SK-N-MC (cell line): ENCODE measurements at regions not wholly inside any gene's neighbourhood (a gene's known extent, or its start where the extent isn't known, plus 50 kb on each side); places are given as distances from the start of the nearest gene placed in this dataset.

Source experiments
- DNase-seq: peaks from one replicate; pipeline ENCODE4 v3.0.0-alpha.2; 2011; ENCODE audit warnings: low read depth, low spot score
- H3K27ac ChIP-seq: fragments of 200-600 bp; sonication (generic); 2 replicates; pipeline ENCODE4 v1.5.1; 2016; ENCODE audit warnings: mixed run types
- H3K36me3 ChIP-seq: fragments of 200-600 bp; sonication (generic); 2 replicates; pipeline ENCODE4 v1.6.1; 2017; ENCODE audit warnings: antibody characterized with exemption, low read length, mixed read lengths; ENCODE audit not compliant: insufficient read depth
- H3K4me3 ChIP-seq: fragments of 200-600 bp; sonication (generic); 2 replicates; pipeline ENCODE4 v1.5.1; 2016
- H3K9ac ChIP-seq: fragments of 200-600 bp; sonication (generic); 2 replicates; pipeline ENCODE4 v1.8.0; 2017; ENCODE audit warnings: mixed run types, mixed read lengths; ENCODE audit not compliant: insufficient read length
- H3K9me3 ChIP-seq: fragments of 200-600 bp; sonication (generic); 2 replicates; pipeline ENCODE4 v1.6.1; 2017; ENCODE audit warnings: low read depth, mild to moderate bottlenecking, antibody characterized with exemption, low read length, moderate library complexity, mixed read lengths
- EZH2 ChIP-seq: fragments of 200-600 bp; sonication (generic); IDR thresholded peaks from one replicate; pipeline ENCODE4 v1.6.1; 2017; ENCODE audit warnings: antibody characterized with exemption
- FOXP2 ChIP-seq: optimal IDR thresholded peaks from 2 replicates; pipeline ENCODE3; 2011; ENCODE audit warnings: mild to moderate bottlenecking, moderate library complexity; ENCODE audit not compliant: insufficient read depth; ENCODE audit errors: extremely low read length, control extremely low read depth
- POLR2AphosphoS5 ChIP-seq: IDR thresholded peaks from 2 replicates; pipeline ENCODE4 v1.6.1; 2012; ENCODE audit warnings: mild to moderate bottlenecking, low read depth, low read length, borderline replicate concordance

GRCh38 chr16:82533189-82533588 is 93.6 kb upstream of the CDH13 start:
- TF ChIP-seq POLR2AphosphoS5: no peak
- no peak for TF ChIP-seq FOXP2
- TF ChIP-seq EZH2: no peak
- Histone ChIP-seq H3K27ac (no peak overlapping the region), H3K9me3 (no peaks in the 10 kb centered on the region), H3K4me3 (no peak overlapping the region), H3K9ac (no peak overlapping the region), H3K36me3 (no peaks in the 10 kb centered on the region)
- no peak for DNase-seq

- DNase-seq: no peak
- Histone ChIP-seq H3K36me3 (no peaks in the 10 kb centered on the region), H3K9me3 (no peaks in the 10 kb centered on the region), H3K27ac (no peak overlapping the region), H3K4me3 (no peak overlapping the region), H3K9ac (no peak overlapping the region)
- TF ChIP-seq POLR2AphosphoS5 (no peak), EZH2 (no peak), FOXP2 (no peak)
Observed at GRCh38 chr16:82530883-82531282, 95.9 kb upstream of the CDH13 start.

GRCh38 chr16:82527101-82527500 is 99.7 kb upstream of the CDH13 start:
- no peaks in the 10 kb centered on the region for H3K36me3 ChIP-seq
- H3K27ac ChIP-seq: no peak overlapping the region
- no peak overlapping the region for H3K9ac ChIP-seq
- TF ChIP-seq EZH2 (no peak), POLR2AphosphoS5 (no peak), FOXP2 (no peak)
- H3K4me3 ChIP-seq: no peak overlapping the region
- DNase-seq: no peak
- no peaks in the 10 kb centered on the region for H3K9me3 ChIP-seq

GRCh38 chr16:82524976-82525375 is 101.8 kb upstream of the CDH13 start:
- Histone ChIP-seq H3K9me3 (no peaks in the 10 kb centered on the region), H3K36me3 (no peaks in the 10 kb centered on the region), H3K27ac (no peak overlapping the region), H3K9ac (no peak overlapping the region), H3K4me3 (no peak overlapping the region)
- no peak for TF ChIP-seq EZH2
- no peak for TF ChIP-seq FOXP2
- no peak for TF ChIP-seq POLR2AphosphoS5
- DNase-seq: no peak

- Histone ChIP-seq H3K4me3 (no peak overlapping the region), H3K9me3 (no peaks in the 10 kb centered on the region), H3K9ac (no peak overlapping the region), H3K36me3 (no peaks in the 10 kb centered on the region), H3K27ac (no peak overlapping the region)
- TF ChIP-seq EZH2 (no peak), FOXP2 (no peak), POLR2AphosphoS5 (no peak)
- no peak for DNase-seq
Observed at GRCh38 chr16:82523815-82524214, 103.0 kb upstream of the CDH13 start.

GRCh38 chr16:82522026-82522425 is 104.7 kb upstream of the CDH13 start:
- Histone ChIP-seq H3K4me3 (no peak overlapping the region), H3K9ac (no peak overlapping the region), H3K36me3 (no peaks in the 10 kb centered on the region), H3K9me3 (no peaks in the 10 kb centered on the region), H3K27ac (no peak overlapping the region)
- no peak for TF ChIP-seq POLR2AphosphoS5
- TF ChIP-seq EZH2: no peak
- no peak for DNase-seq

GRCh38 chr16:82518811-82519210 is 108.0 kb upstream of the CDH13 start:
- no peaks in the 10 kb centered on the region for H3K36me3 ChIP-seq
- H3K27ac ChIP-seq: no peak overlapping the region
- DNase-seq: no peak
- TF ChIP-seq POLR2AphosphoS5: no peak
- TF ChIP-seq FOXP2: no peak
- TF ChIP-seq EZH2: no peak
- no peak overlapping the region for H3K4me3 ChIP-seq
- no peak overlapping the region for H3K9ac ChIP-seq
- no peaks in the 10 kb centered on the region for H3K9me3 ChIP-seq

- Histone ChIP-seq H3K36me3 (no peaks in the 10 kb centered on the region), H3K4me3 (no peak overlapping the region), H3K9ac (no peak overlapping the region), H3K9me3 (no peaks in the 10 kb centered on the region), H3K27ac (no peak overlapping the region)
- TF ChIP-seq POLR2AphosphoS5 (no peak), FOXP2 (no peak), EZH2 (no peak)
- DNase-seq: no peak
Observed at GRCh38 chr16:82514262-82514661, 112.5 kb upstream of the CDH13 start.

GRCh38 chr16:82510789-82511305 is 115.9 kb upstream of the CDH13 start:
- no peaks in the 10 kb centered on the region for H3K9me3 ChIP-seq
- no peak overlapping the region for H3K4me3 ChIP-seq
- no peak for TF ChIP-seq POLR2AphosphoS5
- TF ChIP-seq FOXP2: no peak
- no peak overlapping the region for H3K9ac ChIP-seq
- no peaks in the 10 kb centered on the region for H3K36me3 ChIP-seq
- H3K27ac ChIP-seq: no peak overlapping the region
- no peak for DNase-seq
